Uterus (tissue), 3 donors: ENCODE measurements at regions not wholly inside any gene's neighbourhood (a gene's known extent, or its start where the extent isn't known, plus 50 kb on each side); places are given as distances from the start of the nearest gene placed in this dataset.

Source experiments
- DNase-seq, 2 donors: peaks; one replicate each; pipeline ENCODE4 v3.0.0-alpha.2; 2019 to 2020
- H3K27ac ChIP-seq, 2 donors: fragments of 200-600 bp; sonication (generic); 1 replicate in 1 of 2; 2 replicates in 1 of 2; pipeline ENCODE4 v1.5.1; 2016 to 2018
- H3K27me3 ChIP-seq, 2 donors: fragments of 200-600 bp; sonication (generic); one replicate each; pipeline ENCODE4 v1.5.1; 2018 to 2019; ENCODE audit warnings: control low read depth in 1 of 2
- H3K36me3 ChIP-seq, 2 donors: fragments of 200-600 bp; sonication (generic); one replicate each; pipeline ENCODE4 v1.5.1; 2019; ENCODE audit warnings: control low read depth in 1 of 2
- H3K4me1 ChIP-seq, 2 donors: fragments of 200-600 bp; sonication (generic); one replicate each; pipeline ENCODE4 v1.5.1; 2018 to 2019; ENCODE audit warnings: control low read depth in 1 of 2
- H3K4me3 ChIP-seq, 2 donors: fragments of 200-600 bp; sonication (generic); 1 replicate in 1 of 2; 2 replicates in 1 of 2; pipeline ENCODE4 v1.5.1; 2018 to 2019; ENCODE audit warnings: mild to moderate bottlenecking in 1 of 2
- H3K9me3 ChIP-seq, 2 donors: fragments of 200-600 bp; sonication (generic); one replicate each; pipeline ENCODE4 v1.5.1; 2019; ENCODE audit warnings: control low read depth in 1 of 2
- POLR2A ChIP-seq, 2 donors: fragments of 450-650 bp; IDR thresholded peaks; one replicate each; pipeline ENCODE4 v1.6.1; 2016; ENCODE audit warnings: antibody characterized with exemption in 2 of 2, mild to moderate bottlenecking in 1 of 2, moderate library complexity in 1 of 2
- intact Hi-C: fragments of 100-400 bp; cut with DNase I; formaldehyde crosslinking; loops from one replicate; pipeline ENCODE4 v1.15.1; 2023; ENCODE audit warnings: low total_unique reads
- TF ChIP-seq, protein P1 (sequence below), 4 experiments: fragments of 200-600 bp in 2 of 4; fragments of 450-650 bp in 2 of 4; sonication (generic) in 2 of 4; IDR thresholded peaks; one replicate each; pipeline ENCODE4 v1.5.1; 2016 to 2019; ENCODE audit warnings: antibody characterized with exemption in 4 of 4, mild to moderate bottlenecking in 2 of 4, moderate library complexity in 1 of 4
- donor health status: DM: yes; HTN: yes; CAD: no.

DNA sequence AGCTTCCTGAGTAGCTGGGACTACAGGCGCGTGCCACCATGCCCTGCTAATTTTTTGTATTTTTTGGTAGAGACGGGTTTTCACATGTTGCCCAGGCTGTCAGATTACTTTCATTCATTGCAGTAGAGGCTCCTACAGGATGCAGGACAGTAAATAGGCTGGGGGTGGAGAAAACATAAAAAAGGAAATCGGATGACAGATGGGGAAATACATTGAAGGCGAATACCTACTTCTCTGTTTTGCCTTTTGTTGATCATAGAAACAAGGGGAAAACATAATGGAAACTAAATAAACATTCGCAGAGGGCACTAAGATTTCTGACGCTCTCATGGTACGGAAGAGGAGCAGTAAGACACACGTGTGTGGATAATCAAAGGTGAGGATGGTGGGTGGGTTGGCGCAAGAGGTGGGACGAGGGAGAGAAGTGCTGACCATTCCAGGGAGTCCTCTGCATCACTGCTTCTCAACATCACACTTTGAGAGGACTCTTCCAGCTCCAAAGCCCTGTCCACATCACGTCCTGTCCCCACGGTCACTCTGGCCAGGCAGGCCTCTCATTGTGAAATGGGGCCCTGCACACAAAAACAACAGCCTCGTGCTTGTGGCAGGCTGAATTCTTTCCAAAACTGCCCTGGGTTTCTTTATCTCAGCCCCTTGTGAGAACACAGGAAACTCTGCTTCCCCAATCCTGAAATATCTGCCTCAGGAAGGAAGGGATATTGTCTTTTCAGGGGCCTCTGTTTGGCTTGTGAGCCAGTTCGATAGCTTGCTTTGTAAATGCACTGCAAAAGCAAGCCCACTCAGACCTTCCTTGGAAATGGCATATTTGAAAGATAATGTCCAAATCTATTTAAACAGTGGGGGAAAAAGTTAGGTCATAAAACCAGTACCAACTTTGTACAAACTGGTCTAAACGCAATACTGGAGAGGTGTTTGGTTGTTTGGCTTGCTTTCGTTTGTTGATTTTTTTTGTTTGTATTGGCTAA is 188.5 kb downstream of the FOXO1 start:
- intact Hi-C loops = no loop called here
- TF ChIP-seq POLR2A (IDR thresholded peaks at IDR 0.05) = no peak
- TF ChIP-seq, protein P1, sequence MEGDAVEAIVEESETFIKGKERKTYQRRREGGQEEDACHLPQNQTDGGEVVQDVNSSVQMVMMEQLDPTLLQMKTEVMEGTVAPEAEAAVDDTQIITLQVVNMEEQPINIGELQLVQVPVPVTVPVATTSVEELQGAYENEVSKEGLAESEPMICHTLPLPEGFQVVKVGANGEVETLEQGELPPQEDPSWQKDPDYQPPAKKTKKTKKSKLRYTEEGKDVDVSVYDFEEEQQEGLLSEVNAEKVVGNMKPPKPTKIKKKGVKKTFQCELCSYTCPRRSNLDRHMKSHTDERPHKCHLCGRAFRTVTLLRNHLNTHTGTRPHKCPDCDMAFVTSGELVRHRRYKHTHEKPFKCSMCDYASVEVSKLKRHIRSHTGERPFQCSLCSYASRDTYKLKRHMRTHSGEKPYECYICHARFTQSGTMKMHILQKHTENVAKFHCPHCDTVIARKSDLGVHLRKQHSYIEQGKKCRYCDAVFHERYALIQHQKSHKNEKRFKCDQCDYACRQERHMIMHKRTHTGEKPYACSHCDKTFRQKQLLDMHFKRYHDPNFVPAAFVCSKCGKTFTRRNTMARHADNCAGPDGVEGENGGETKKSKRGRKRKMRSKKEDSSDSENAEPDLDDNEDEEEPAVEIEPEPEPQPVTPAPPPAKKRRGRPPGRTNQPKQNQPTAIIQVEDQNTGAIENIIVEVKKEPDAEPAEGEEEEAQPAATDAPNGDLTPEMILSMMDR (IDR thresholded peaks at IDR 0.05) = no peak
- Histone ChIP-seq H3K4me1 (no peaks in the 10 kb centered on the region), H3K27ac (peak overlapping the region; percentile 81 to 92), H3K36me3 (no peaks in the 10 kb centered on the region), H3K27me3 (no peaks in the 10 kb centered on the region), H3K4me3 (no peak overlapping the region), H3K9me3 (no peaks in the 10 kb centered on the region)
- peak in 1 of 2 donors; percentile 45 for DNase-seq

DNA sequence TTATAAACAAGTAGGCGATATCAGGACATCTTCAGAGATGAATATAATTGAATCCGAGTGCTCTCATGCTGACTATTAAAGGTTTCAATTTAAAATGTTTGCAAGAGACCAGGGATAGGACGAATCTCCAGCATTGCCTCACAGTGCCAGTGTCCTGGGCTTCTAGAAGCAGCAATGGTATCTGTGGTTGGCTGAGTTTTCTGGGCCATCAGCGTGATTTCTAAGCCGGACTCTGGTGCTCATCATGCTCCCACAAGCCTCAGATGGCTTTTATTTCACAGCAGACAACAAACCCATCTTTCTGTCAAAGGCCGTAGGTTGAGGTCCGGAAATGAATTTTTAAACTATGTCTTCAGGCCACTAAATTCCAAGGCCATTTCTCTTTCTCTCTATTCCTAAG is 187.7 kb downstream of the FOXO1 start:
- no peaks in the 10 kb centered on the region for H3K4me1 ChIP-seq
- no peaks in the 10 kb centered on the region for H3K27me3 ChIP-seq
- H3K9me3 ChIP-seq = no peaks in the 10 kb centered on the region
- no peaks in the 10 kb centered on the region for H3K36me3 ChIP-seq
- H3K4me3 ChIP-seq = no peak overlapping the region
- intact Hi-C loops = no loop called here
- H3K27ac ChIP-seq = peak overlapping the region; percentile 81 to 92
- DNase-seq = no peak
- TF ChIP-seq POLR2A (IDR thresholded peaks at IDR 0.05) = no peak
- TF ChIP-seq, protein P1 (IDR thresholded peaks at IDR 0.05) = no peak

DNA sequence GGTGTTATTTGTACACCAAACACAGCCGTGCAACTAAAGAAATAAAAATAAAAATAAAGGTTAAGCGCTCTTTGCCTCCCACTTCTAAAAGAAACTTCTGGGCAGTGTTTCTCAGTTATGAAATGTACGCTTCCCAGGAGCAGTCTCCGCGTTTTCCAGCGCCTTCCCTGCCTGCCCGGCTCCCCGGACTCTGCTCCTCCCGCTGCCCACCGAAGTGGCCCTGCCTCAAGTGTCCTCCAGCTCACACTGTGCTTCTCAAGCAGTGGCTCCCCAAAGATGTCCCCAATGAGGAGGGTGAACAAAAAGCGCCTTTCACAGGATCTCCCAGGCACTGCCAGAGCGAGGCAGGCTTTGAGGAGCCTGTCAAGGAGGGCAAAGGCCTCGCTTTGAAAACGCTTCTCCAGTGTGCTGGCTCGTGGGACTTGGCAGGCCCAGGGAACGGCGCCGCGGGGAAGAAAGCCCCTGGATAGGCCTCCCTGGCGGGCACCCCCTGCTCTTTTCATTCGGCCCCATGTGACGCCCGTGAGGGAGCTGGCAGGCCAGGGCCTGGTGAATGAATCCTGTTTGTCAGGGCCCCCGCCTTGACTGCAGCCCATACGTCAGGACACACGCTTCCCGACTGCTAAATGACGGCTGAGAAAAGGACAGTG is 187.1 kb downstream of the FOXO1 start:
- Histone ChIP-seq H3K4me3 (no peak overlapping the region), H3K27me3 (no peaks in the 10 kb centered on the region), H3K27ac (peak overlapping the region; percentile 81 to 92), H3K9me3 (no peaks in the 10 kb centered on the region), H3K36me3 (no peaks in the 10 kb centered on the region), H3K4me1 (no peaks in the 10 kb centered on the region)
- TF ChIP-seq, protein P1 (IDR thresholded peaks at IDR 0.05) = no peak
- no peak for TF ChIP-seq POLR2A (IDR thresholded peaks at IDR 0.05)
- DNase-seq = peak in 1 of 2 donors; percentile 39
- intact Hi-C loops = no loop called here

DNA sequence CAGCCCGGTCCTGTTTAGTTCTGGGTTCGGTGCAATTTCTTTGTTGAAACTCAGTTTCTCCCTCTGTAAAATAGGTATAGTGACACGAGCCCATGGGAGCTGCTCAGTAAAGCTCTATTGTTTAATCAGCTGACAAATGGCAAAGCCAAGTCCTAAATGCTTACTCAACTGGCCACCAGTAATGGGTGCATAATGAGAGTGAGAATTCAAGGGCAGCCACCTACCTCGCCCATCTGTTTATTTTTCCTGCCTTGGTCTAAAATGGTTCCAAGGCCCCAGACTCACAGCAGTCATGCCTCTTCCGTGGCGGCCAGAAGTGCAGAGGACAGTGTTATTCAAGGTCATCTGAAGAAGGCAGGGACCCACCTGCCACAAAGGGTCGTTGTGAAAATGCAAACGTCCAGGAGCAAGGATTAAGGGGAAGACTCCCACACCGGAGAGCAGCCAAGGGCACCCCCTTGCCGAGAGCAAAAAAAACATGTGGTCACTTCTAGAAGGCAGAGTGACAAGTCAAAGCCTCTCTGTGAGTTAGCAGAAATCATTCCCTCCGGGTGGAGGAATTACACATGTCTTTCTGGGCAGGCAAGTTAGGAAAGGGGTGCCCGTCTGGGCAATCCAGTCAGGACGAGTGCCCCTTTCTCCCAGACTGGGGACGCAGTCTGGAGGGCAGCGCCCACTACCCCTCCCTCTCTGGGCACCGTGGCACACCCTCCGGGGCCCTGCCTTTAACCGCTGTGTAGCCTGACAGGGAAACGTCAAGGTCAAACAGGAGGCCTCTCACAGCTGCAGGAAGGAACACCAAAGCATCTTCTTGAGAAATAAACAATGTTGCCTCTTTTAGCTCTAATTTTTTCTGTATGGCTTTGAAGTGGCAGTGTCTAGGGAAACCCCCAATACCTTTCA is 186.2 kb downstream of the FOXO1 start:
- Histone ChIP-seq H3K27ac (peak overlapping the region; percentile 81 to 92), H3K27me3 (no peaks in the 10 kb centered on the region), H3K36me3 (no peaks in the 10 kb centered on the region), H3K9me3 (no peaks in the 10 kb centered on the region), H3K4me1 (no peaks in the 10 kb centered on the region), H3K4me3 (no peak overlapping the region)
- TF ChIP-seq, protein P1 (IDR thresholded peaks at IDR 0.05) = no peak
- no peak for TF ChIP-seq POLR2A (IDR thresholded peaks at IDR 0.05)
- intact Hi-C loops = no loop called here
- no peak for DNase-seq
